GM12878 (cell line): ENCODE measurements at regions not wholly inside any gene's neighbourhood (a gene's known extent, or its start where the extent isn't known, plus 50 kb on each side); places are given as distances from the start of the nearest gene placed in this dataset.

ENCODE experiments used
- ATAC-seq: fragments of 200-7000 bp; cut with Tn5 transposase; 3 replicates; pipeline ENCODE4 v1.9.1; 2020; ENCODE audit warnings: mild to moderate bottlenecking, moderate library complexity
- BruUV-seq: library from RNA; stranded (reverse); fragments of 400-500 nt; replicated peaks from 2 replicates; lab custom pipeline; 2021; lab: Mats Ljungman, UMichigan
- CTCF ChIA-PET: fragments of 300-600 bp; sonication (Branson Sonifier 250); formaldehyde crosslinking; extraction: SDS; loops from one replicate; lab custom pipeline; 2021; ENCODE audit warnings: inconsistent platforms; lab: Yijun Ruan, JAX
- POLR2A ChIA-PET: fragments of 350-600 bp; formaldehyde crosslinking; extraction: SDS; loops from one replicate; lab custom pipeline; 2021; ENCODE audit warnings: inconsistent platforms; lab: Charles Lee
- RAD21 ChIA-PET: fragments of 300-600 bp; sonication (Branson Sonifier 250); formaldehyde crosslinking; loops from one replicate; lab custom pipeline; 2023; ENCODE audit warnings: antibody characterized with exemption; ENCODE audit not compliant: unreplicated experiment; lab: Charles Lee
- SMC1A ChIA-PET: fragments of 300-600 bp; sonication (Branson Sonifier 250); formaldehyde crosslinking; loops from one replicate; lab custom pipeline; 2023; ENCODE audit not compliant: unreplicated experiment, uncharacterized antibody; lab: Charles Lee
- DNase-seq: peaks from one replicate; pipeline ENCODE4 v3.0.0-alpha.2; 2011; ENCODE audit warnings: low read depth, low spot score
- FAIRE-seq: peaks from 3 replicates; lab custom pipeline; 2011; peaks lifted over from hg19 to GRCh38; lab: Jason Lieb, UNC
- H2AFZ ChIP-seq: 2 replicates; pipeline ENCODE4 v1.6.0; 2011; ENCODE audit warnings: low read depth, low read length, control low read depth; ENCODE audit not compliant: control insufficient read depth
- H3K27ac ChIP-seq: 2 replicates; pipeline ENCODE4 v1.5.1; 2011; ENCODE audit warnings: control low read depth; ENCODE audit not compliant: control insufficient read depth, insufficient read depth
- H3K27me3 ChIP-seq, 2 experiments: replicated peaks in 1 of 2; 2 replicates each; pipeline versions ENCODE4 v1.6.0 to v1.6.1; 2011; ENCODE audit warnings: low read length in 1 of 2; ENCODE audit not compliant: control insufficient read depth in 2 of 2, insufficient read depth in 2 of 2
- H3K36me3 ChIP-seq, 2 experiments: 2 replicates each; pipeline ENCODE4 v1.5.1; 2011; ENCODE audit warnings: low read length in 1 of 2; ENCODE audit not compliant: control insufficient read depth in 2 of 2, insufficient read depth in 2 of 2
- H3K4me1 ChIP-seq: 2 replicates; pipeline ENCODE4 v1.6.1; 2011; ENCODE audit warnings: mild to moderate bottlenecking, low read length, moderate library complexity, mixed read lengths; ENCODE audit not compliant: control insufficient read depth, insufficient read depth
- H3K4me2 ChIP-seq: 2 replicates; pipeline ENCODE4 v1.6.0; 2011; ENCODE audit warnings: control low read depth; ENCODE audit not compliant: control insufficient read depth, insufficient read depth
- H3K4me3 ChIP-seq: fragments of 200-600 bp; sonication (generic); 2 replicates; pipeline ENCODE4 v1.5.1; 2016
- H3K79me2 ChIP-seq: 2 replicates; pipeline ENCODE4 v1.6.0; 2011; ENCODE audit warnings: low read length; ENCODE audit not compliant: control insufficient read depth, insufficient read depth
- H3K9ac ChIP-seq: 2 replicates; pipeline ENCODE4 v1.8.0; 2011; ENCODE audit warnings: low read length, control low read depth, mixed read lengths; ENCODE audit not compliant: control insufficient read depth, insufficient read depth
- H3K9me3 ChIP-seq: replicated peaks from 3 replicates; pipeline ENCODE4 v1.5.1; 2011; ENCODE audit warnings: mild to moderate bottlenecking, low read length; ENCODE audit not compliant: control insufficient read depth, insufficient read depth
- H4K20me1 ChIP-seq: 2 replicates; pipeline ENCODE4 v1.6.0; 2011; ENCODE audit not compliant: control insufficient read depth, insufficient read depth
- ATF3 ChIP-seq: IDR thresholded peaks from 2 replicates; pipeline ENCODE4 v1.6.1; 2011; ENCODE audit warnings: low read depth, mild to moderate bottlenecking, low read length, moderate library complexity, borderline replicate concordance; ENCODE audit errors: extremely low read depth
- BRCA1 ChIP-seq: IDR thresholded peaks from 2 replicates; pipeline ENCODE4 v1.6.1; 2011; ENCODE audit warnings: low read depth, low read length, improper control_type of control experiment
- CREB1 ChIP-seq: IDR thresholded peaks from 2 replicates; pipeline ENCODE4 v1.6.1; 2012; ENCODE audit warnings: low read depth, mild to moderate bottlenecking, inconsistent platforms
- CTCF ChIP-seq, 3 experiments: IDR thresholded peaks in 2 of 3; conservative IDR thresholded peaks in 1 of 3; 2 replicates each; pipeline ENCODE4 v1.5.1; 2011; ENCODE audit warnings: low read depth in 3 of 3, low read length in 3 of 3, mild to moderate bottlenecking in 3 of 3, control low read depth in 2 of 3, moderate library complexity in 2 of 3, inconsistent platforms in 1 of 3, mixed read lengths in 1 of 3; ENCODE audit not compliant: control insufficient read depth in 2 of 3, insufficient read depth in 1 of 3; ENCODE audit errors: extremely low read depth in 1 of 3
- ELK1 ChIP-seq: IDR thresholded peaks from 2 replicates; pipeline ENCODE4 v1.6.1; 2012; ENCODE audit warnings: low read depth, low read length, improper control_type of control experiment
- ESRRA ChIP-seq: IDR thresholded peaks from 2 replicates; pipeline ENCODE4 v1.6.1; 2012; ENCODE audit warnings: mild to moderate bottlenecking, low read length, improper control_type of control experiment
- IRF3 ChIP-seq: fragments of 450-650 bp; IDR thresholded peaks from 2 replicates; pipeline ENCODE4 v1.6.1; 2014; ENCODE audit warnings: mild to moderate bottlenecking
- IRF4 ChIP-seq: IDR thresholded peaks from 2 replicates; pipeline ENCODE4 v1.6.1; 2011; ENCODE audit warnings: low read depth, low read length
- KAT2A ChIP-seq: conservative IDR thresholded peaks from 2 replicates; pipeline ENCODE4 v1.6.1; 2011; ENCODE audit warnings: low read depth, low read length; ENCODE audit not compliant: control insufficient read depth
- MLLT1 ChIP-seq: fragments of 450-650 bp; IDR thresholded peaks from 2 replicates; pipeline ENCODE4 v1.6.1; 2016; ENCODE audit warnings: mild to moderate bottlenecking
- MTA3 ChIP-seq: IDR thresholded peaks from 2 replicates; pipeline ENCODE4 v1.6.1; 2012; ENCODE audit warnings: low read length, inconsistent platforms, borderline replicate concordance
- NFIC ChIP-seq: IDR thresholded peaks from 2 replicates; pipeline ENCODE4 v1.6.1; 2012; ENCODE audit warnings: low read depth, mild to moderate bottlenecking, inconsistent platforms, low read length, moderate library complexity
- NR2C2 ChIP-seq: IDR thresholded peaks from 2 replicates; pipeline ENCODE4 v1.6.1; 2011; ENCODE audit warnings: borderline replicate concordance, low read depth; ENCODE audit not compliant: control insufficient read depth, insufficient read length
- NRF1 ChIP-seq: conservative IDR thresholded peaks from 2 replicates; pipeline ENCODE4 v1.6.1; 2011; ENCODE audit warnings: mild to moderate bottlenecking, low read depth, low read length, improper control_type of control experiment
- SMAD5 ChIP-seq: IDR thresholded peaks from 2 replicates; pipeline ENCODE4 v1.6.1; 2016; ENCODE audit warnings: antibody characterized with exemption, low read depth
- SPI1 ChIP-seq: IDR thresholded peaks from 2 replicates; pipeline ENCODE4 v1.6.1; 2011; ENCODE audit warnings: low read depth, mild to moderate bottlenecking, low read length, moderate library complexity, borderline replicate concordance; ENCODE audit not compliant: insufficient read depth
- TBL1XR1 ChIP-seq: IDR thresholded peaks from 2 replicates; pipeline ENCODE4 v1.6.1; 2012; ENCODE audit warnings: low read depth, low read length, improper control_type of control experiment
- ZZZ3 ChIP-seq: IDR thresholded peaks from 2 replicates; pipeline ENCODE4 v1.6.1; 2011; ENCODE audit warnings: low read depth; ENCODE audit not compliant: control insufficient read depth, insufficient read length
- WGBS: methylation state at CpG from one replicate; pipeline ENCODE4 v1.1.6; 2016; ENCODE audit warnings: low lambda C conversion rate; ENCODE audit not compliant: insufficient replicate concordance, insufficient coverage; ENCODE audit errors: missing lambda C conversion rate; 5-methylcytosine and 5-hydroxymethylcytosine counted together
- in situ Hi-C: fragments of 300-500 bp; cut with MboI; formaldehyde crosslinking; loops from 9 replicates; pipeline ENCODE4 v1.14.3; 2018; ENCODE audit warnings: mixed read lengths
- intact Hi-C: fragments of 100-400 bp; cut with micrococcal nuclease; formaldehyde crosslinking; loops from one replicate; pipeline ENCODE4 v1.14.2; 2022; ENCODE audit not compliant: unreplicated experiment

- Histone ChIP-seq H3K36me3 (no peaks in the 10 kb centered on the region), H3K27me3 (no peaks in the 10 kb centered on the region), H3K4me2 (no peak overlapping the region), H3K4me3 (no peak overlapping the region), H3K79me2 (no peaks in the 10 kb centered on the region), H3K4me1 (no peaks in the 10 kb centered on the region; the same call in 1 of the 2 replicates), H4K20me1 (no peaks in the 10 kb centered on the region), H2AFZ (no peak overlapping the region)
- BruUV-seq = no TSS peak
- intact Hi-C loops = no loop called here
- ChIA-PET RAD21 (no interaction called here), SMC1A (interaction anchor here (0.9 kb wide), 1 partner anchor 8 kb away, joined by 4 read pairs; no protein-coding TSS in a partner anchor), POLR2A (no interaction called here)
- ATAC-seq = no peak
- DNase-seq = no peak
- TF ChIP-seq MTA3 (no peak), NRF1 (no peak), IRF3 (no peak), CREB1 (no peak), ESRRA (no peak), IRF4 (no peak), ZZZ3 (no peak), BRCA1 (no peak), SPI1 (no peak), ATF3 (no peak), CTCF (IDR thresholded peaks at IDR 0.05 in 2 of 3, conservative IDR thresholded peaks at IDR 0.05 in 1 of 3; ENCODE audit: control insufficient read depth in 2 of 3, extremely low read depth in 1 of 3, insufficient read depth in 1 of 3, low read depth in 3 of 3, low read length in 3 of 3) (no peak), NR2C2 (no peak), TBL1XR1 (no peak), NFIC (no peak), KAT2A (no peak), ELK1 (no peak), MLLT1 (no peak), SMAD5 (no peak)
- TF ChIP-seq, all 136 proteins: peak for 0
- Histone ChIP-seq H3K9ac (no peak overlapping the region), H3K27ac (no peak overlapping the region), H3K9me3 (no peaks in the 10 kb centered on the region)
- 28% methylated on average over 4 of the region's 4 CpGs for WGBS
- FAIRE-seq = no peak
- in situ Hi-C loops = no loop called here
- CTCF ChIA-PET = no interaction called here
Observed at GRCh38 chr11:95674657-95675358, 114.8 kb downstream of the FAM76B start.
